GM12878 (cell line): ENCODE measurements at regions not wholly inside any gene's neighbourhood (a gene's known extent, or its start where the extent isn't known, plus 50 kb on each side); places are given as distances from the start of the nearest gene placed in this dataset.

Experiments used
- ATAC-seq: fragments of 200-7000 bp; cut with Tn5 transposase; 3 replicates; pipeline ENCODE4 v1.9.1; 2020; ENCODE audit warnings: mild to moderate bottlenecking, moderate library complexity
- BruUV-seq: library from RNA; stranded (reverse); fragments of 400-500 nt; replicated peaks from 2 replicates; lab custom pipeline; 2021; lab: Mats Ljungman, UMichigan
- CTCF ChIA-PET: fragments of 300-600 bp; sonication (Branson Sonifier 250); formaldehyde crosslinking; extraction: SDS; loops from one replicate; lab custom pipeline; 2021; ENCODE audit warnings: inconsistent platforms; lab: Yijun Ruan, JAX
- POLR2A ChIA-PET: fragments of 350-600 bp; formaldehyde crosslinking; extraction: SDS; loops from one replicate; lab custom pipeline; 2021; ENCODE audit warnings: inconsistent platforms; lab: Charles Lee
- RAD21 ChIA-PET: fragments of 300-600 bp; sonication (Branson Sonifier 250); formaldehyde crosslinking; loops from one replicate; lab custom pipeline; 2023; ENCODE audit warnings: antibody characterized with exemption; ENCODE audit not compliant: unreplicated experiment; lab: Charles Lee
- SMC1A ChIA-PET: fragments of 300-600 bp; sonication (Branson Sonifier 250); formaldehyde crosslinking; loops from one replicate; lab custom pipeline; 2023; ENCODE audit not compliant: unreplicated experiment, uncharacterized antibody; lab: Charles Lee
- DNase-seq: peaks from one replicate; pipeline ENCODE4 v3.0.0-alpha.2; 2011; ENCODE audit warnings: low read depth, low spot score
- FAIRE-seq: peaks from 3 replicates; lab custom pipeline; 2011; peaks lifted over from hg19 to GRCh38; lab: Jason Lieb, UNC
- H2AFZ ChIP-seq: 2 replicates; pipeline ENCODE4 v1.6.0; 2011; ENCODE audit warnings: low read depth, low read length, control low read depth; ENCODE audit not compliant: control insufficient read depth
- H3K27ac ChIP-seq: 2 replicates; pipeline ENCODE4 v1.5.1; 2011; ENCODE audit warnings: control low read depth; ENCODE audit not compliant: control insufficient read depth, insufficient read depth
- H3K27me3 ChIP-seq, 2 experiments: replicated peaks in 1 of 2; 2 replicates each; pipeline versions ENCODE4 v1.6.0 to v1.6.1; 2011; ENCODE audit warnings: low read length in 1 of 2; ENCODE audit not compliant: control insufficient read depth in 2 of 2, insufficient read depth in 2 of 2
- H3K36me3 ChIP-seq, 2 experiments: 2 replicates each; pipeline ENCODE4 v1.5.1; 2011; ENCODE audit warnings: low read length in 1 of 2; ENCODE audit not compliant: control insufficient read depth in 2 of 2, insufficient read depth in 2 of 2
- H3K4me1 ChIP-seq: 2 replicates; pipeline ENCODE4 v1.6.1; 2011; ENCODE audit warnings: mild to moderate bottlenecking, low read length, moderate library complexity, mixed read lengths; ENCODE audit not compliant: control insufficient read depth, insufficient read depth
- H3K4me2 ChIP-seq: 2 replicates; pipeline ENCODE4 v1.6.0; 2011; ENCODE audit warnings: control low read depth; ENCODE audit not compliant: control insufficient read depth, insufficient read depth
- H3K4me3 ChIP-seq: fragments of 200-600 bp; sonication (generic); 2 replicates; pipeline ENCODE4 v1.5.1; 2016
- H3K79me2 ChIP-seq: 2 replicates; pipeline ENCODE4 v1.6.0; 2011; ENCODE audit warnings: low read length; ENCODE audit not compliant: control insufficient read depth, insufficient read depth
- H3K9ac ChIP-seq: 2 replicates; pipeline ENCODE4 v1.8.0; 2011; ENCODE audit warnings: low read length, control low read depth, mixed read lengths; ENCODE audit not compliant: control insufficient read depth, insufficient read depth
- H3K9me3 ChIP-seq: replicated peaks from 3 replicates; pipeline ENCODE4 v1.5.1; 2011; ENCODE audit warnings: mild to moderate bottlenecking, low read length; ENCODE audit not compliant: control insufficient read depth, insufficient read depth
- H4K20me1 ChIP-seq: 2 replicates; pipeline ENCODE4 v1.6.0; 2011; ENCODE audit not compliant: control insufficient read depth, insufficient read depth
- EGR1 ChIP-seq, 2 experiments: IDR thresholded peaks; 1 replicate in 1 of 2; 2 replicates in 1 of 2; pipeline ENCODE4 v1.6.1; 2011 to 2012; ENCODE audit warnings: low read depth in 2 of 2, low read length in 2 of 2, borderline replicate concordance in 1 of 2, mild to moderate bottlenecking in 1 of 2, moderate library complexity in 1 of 2
- FOXM1 ChIP-seq: IDR thresholded peaks from 2 replicates; pipeline ENCODE4 v1.6.1; 2012; ENCODE audit warnings: low read depth, mild to moderate bottlenecking, inconsistent platforms, low read length, moderate library complexity
- GABPA ChIP-seq: IDR thresholded peaks from 2 replicates; pipeline ENCODE4 v1.6.1; 2014; ENCODE audit warnings: antibody characterized with exemption, low read depth, mild to moderate bottlenecking, inconsistent platforms
- IKZF2 ChIP-seq, 2 experiments: fragments of 450-650 bp; IDR thresholded peaks; 2 replicates each; pipeline ENCODE4 v1.6.1; 2017; ENCODE audit warnings: mild to moderate bottlenecking in 2 of 2, moderate library complexity in 2 of 2
- NR2F1 ChIP-seq: fragments of 450-650 bp; conservative IDR thresholded peaks from 2 replicates; pipeline ENCODE4 v1.6.1; 2017; ENCODE audit warnings: mild to moderate bottlenecking
- RFX5 ChIP-seq: IDR thresholded peaks from 2 replicates; pipeline ENCODE4 v1.6.1; 2011; ENCODE audit warnings: low read depth, low read length, improper control_type of control experiment
- SMAD5 ChIP-seq: IDR thresholded peaks from 2 replicates; pipeline ENCODE4 v1.6.1; 2016; ENCODE audit warnings: antibody characterized with exemption, low read depth
- SMC3 ChIP-seq: IDR thresholded peaks from 2 replicates; pipeline ENCODE4 v1.6.1; 2011; ENCODE audit warnings: low read length, improper control_type of control experiment, borderline replicate concordance
- TCF3 ChIP-seq: IDR thresholded peaks from 2 replicates; pipeline ENCODE4 v1.6.1; 2012; ENCODE audit warnings: low read depth, mild to moderate bottlenecking, low read length, borderline replicate concordance; ENCODE audit not compliant: insufficient read depth
- ZNF384 ChIP-seq: IDR thresholded peaks from 2 replicates; pipeline ENCODE4 v1.6.1; 2012; ENCODE audit warnings: low read depth, mild to moderate bottlenecking, low read length, improper control_type of control experiment, borderline replicate concordance
- WGBS: methylation state at CpG from one replicate; pipeline ENCODE4 v1.1.6; 2016; ENCODE audit warnings: low lambda C conversion rate; ENCODE audit not compliant: insufficient replicate concordance, insufficient coverage; ENCODE audit errors: missing lambda C conversion rate; 5-methylcytosine and 5-hydroxymethylcytosine counted together
- in situ Hi-C: fragments of 300-500 bp; cut with MboI; formaldehyde crosslinking; loops from 9 replicates; pipeline ENCODE4 v1.14.3; 2018; ENCODE audit warnings: mixed read lengths
- intact Hi-C: fragments of 100-400 bp; cut with micrococcal nuclease; formaldehyde crosslinking; loops from one replicate; pipeline ENCODE4 v1.14.2; 2022; ENCODE audit not compliant: unreplicated experiment
- TF ChIP-seq, protein P1 (sequence below): IDR thresholded peaks from 2 replicates; pipeline ENCODE4 v1.6.1; 2012; ENCODE audit warnings: mild to moderate bottlenecking, low read depth, low read length
- TF ChIP-seq, protein P2 (sequence below): fragments of 450-650 bp; IDR thresholded peaks from 2 replicates; pipeline ENCODE4 v1.6.1; 2018; ENCODE audit warnings: mild to moderate bottlenecking, low read depth, moderate library complexity; ENCODE audit not compliant: partially characterized antibody
- TF ChIP-seq, protein P3 (sequence below): fragments of 450-650 bp; conservative IDR thresholded peaks from 2 replicates; pipeline ENCODE4 v1.6.1; 2017; ENCODE audit warnings: mild to moderate bottlenecking, moderate library complexity

GRCh38 chr12:39157696-39158342 lies 252.4 kb upstream of the CPNE8 start:
- H3K79me2 ChIP-seq: no peaks in the 10 kb centered on the region
- no peaks in the 10 kb centered on the region for H3K36me3 ChIP-seq
- no peaks in the 10 kb centered on the region for H3K4me1 ChIP-seq
- no peak overlapping the region for H3K9ac ChIP-seq
- FAIRE-seq (no peak), DNase-seq (no peak), ATAC-seq (no peak)
- 31% methylated on average over 5 of the region's 5 CpGs for WGBS
- no peak overlapping the region for H3K4me3 ChIP-seq
- no peaks in the 10 kb centered on the region for H4K20me1 ChIP-seq
- H3K9me3 ChIP-seq: no peaks in the 10 kb centered on the region
- RAD21 ChIA-PET: no interaction called here
- intact Hi-C loops: no loop called here
- H3K27ac ChIP-seq: no peak overlapping the region
- H2AFZ ChIP-seq: no peak overlapping the region
- no TSS peak for BruUV-seq
- in situ Hi-C loops: no loop called here
- SMC1A ChIA-PET: no interaction called here
- H3K4me2 ChIP-seq: no peak overlapping the region
- CTCF ChIA-PET: no interaction called here
- no peaks in the 10 kb centered on the region for H3K27me3 ChIP-seq
- TF ChIP-seq ZNF384 (no peak), SMC3 (no peak), EGR1 (IDR thresholded peaks at IDR 0.05; ENCODE audit: borderline replicate concordance in 1 of 2, low read depth in 2 of 2, low read length in 2 of 2) (no peak), RFX5 (no peak), GABPA (no peak), FOXM1 (no peak), NR2F1 (no peak), SMAD5 (no peak), IKZF2 (IDR thresholded peaks at IDR 0.05) (no peak), TCF3 (no peak)
- TF ChIP-seq, protein P1, sequence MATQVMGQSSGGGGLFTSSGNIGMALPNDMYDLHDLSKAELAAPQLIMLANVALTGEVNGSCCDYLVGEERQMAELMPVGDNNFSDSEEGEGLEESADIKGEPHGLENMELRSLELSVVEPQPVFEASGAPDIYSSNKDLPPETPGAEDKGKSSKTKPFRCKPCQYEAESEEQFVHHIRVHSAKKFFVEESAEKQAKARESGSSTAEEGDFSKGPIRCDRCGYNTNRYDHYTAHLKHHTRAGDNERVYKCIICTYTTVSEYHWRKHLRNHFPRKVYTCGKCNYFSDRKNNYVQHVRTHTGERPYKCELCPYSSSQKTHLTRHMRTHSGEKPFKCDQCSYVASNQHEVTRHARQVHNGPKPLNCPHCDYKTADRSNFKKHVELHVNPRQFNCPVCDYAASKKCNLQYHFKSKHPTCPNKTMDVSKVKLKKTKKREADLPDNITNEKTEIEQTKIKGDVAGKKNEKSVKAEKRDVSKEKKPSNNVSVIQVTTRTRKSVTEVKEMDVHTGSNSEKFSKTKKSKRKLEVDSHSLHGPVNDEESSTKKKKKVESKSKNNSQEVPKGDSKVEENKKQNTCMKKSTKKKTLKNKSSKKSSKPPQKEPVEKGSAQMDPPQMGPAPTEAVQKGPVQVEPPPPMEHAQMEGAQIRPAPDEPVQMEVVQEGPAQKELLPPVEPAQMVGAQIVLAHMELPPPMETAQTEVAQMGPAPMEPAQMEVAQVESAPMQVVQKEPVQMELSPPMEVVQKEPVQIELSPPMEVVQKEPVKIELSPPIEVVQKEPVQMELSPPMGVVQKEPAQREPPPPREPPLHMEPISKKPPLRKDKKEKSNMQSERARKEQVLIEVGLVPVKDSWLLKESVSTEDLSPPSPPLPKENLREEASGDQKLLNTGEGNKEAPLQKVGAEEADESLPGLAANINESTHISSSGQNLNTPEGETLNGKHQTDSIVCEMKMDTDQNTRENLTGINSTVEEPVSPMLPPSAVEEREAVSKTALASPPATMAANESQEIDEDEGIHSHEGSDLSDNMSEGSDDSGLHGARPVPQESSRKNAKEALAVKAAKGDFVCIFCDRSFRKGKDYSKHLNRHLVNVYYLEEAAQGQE: no peak
- TF ChIP-seq, protein P2, sequence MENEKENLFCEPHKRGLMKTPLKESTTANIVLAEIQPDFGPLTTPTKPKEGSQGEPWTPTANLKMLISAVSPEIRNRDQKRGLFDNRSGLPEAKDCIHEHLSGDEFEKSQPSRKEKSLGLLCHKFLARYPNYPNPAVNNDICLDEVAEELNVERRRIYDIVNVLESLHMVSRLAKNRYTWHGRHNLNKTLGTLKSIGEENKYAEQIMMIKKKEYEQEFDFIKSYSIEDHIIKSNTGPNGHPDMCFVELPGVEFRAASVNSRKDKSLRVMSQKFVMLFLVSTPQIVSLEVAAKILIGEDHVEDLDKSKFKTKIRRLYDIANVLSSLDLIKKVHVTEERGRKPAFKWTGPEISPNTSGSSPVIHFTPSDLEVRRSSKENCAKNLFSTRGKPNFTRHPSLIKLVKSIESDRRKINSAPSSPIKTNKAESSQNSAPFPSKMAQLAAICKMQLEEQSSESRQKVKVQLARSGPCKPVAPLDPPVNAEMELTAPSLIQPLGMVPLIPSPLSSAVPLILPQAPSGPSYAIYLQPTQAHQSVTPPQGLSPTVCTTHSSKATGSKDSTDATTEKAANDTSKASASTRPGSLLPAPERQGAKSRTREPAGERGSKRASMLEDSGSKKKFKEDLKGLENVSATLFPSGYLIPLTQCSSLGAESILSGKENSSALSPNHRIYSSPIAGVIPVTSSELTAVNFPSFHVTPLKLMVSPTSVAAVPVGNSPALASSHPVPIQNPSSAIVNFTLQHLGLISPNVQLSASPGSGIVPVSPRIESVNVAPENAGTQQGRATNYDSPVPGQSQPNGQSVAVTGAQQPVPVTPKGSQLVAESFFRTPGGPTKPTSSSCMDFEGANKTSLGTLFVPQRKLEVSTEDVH: no peak
- TF ChIP-seq, protein P3, sequence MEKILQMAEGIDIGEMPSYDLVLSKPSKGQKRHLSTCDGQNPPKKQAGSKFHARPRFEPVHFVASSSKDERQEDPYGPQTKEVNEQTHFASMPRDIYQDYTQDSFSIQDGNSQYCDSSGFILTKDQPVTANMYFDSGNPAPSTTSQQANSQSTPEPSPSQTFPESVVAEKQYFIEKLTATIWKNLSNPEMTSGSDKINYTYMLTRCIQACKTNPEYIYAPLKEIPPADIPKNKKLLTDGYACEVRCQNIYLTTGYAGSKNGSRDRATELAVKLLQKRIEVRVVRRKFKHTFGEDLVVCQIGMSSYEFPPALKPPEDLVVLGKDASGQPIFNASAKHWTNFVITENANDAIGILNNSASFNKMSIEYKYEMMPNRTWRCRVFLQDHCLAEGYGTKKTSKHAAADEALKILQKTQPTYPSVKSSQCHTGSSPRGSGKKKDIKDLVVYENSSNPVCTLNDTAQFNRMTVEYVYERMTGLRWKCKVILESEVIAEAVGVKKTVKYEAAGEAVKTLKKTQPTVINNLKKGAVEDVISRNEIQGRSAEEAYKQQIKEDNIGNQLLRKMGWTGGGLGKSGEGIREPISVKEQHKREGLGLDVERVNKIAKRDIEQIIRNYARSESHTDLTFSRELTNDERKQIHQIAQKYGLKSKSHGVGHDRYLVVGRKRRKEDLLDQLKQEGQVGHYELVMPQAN: no peak
- POLR2A ChIA-PET: no interaction called here
